GM21381 (cell line): ENCODE measurements at regions not wholly inside any gene's neighbourhood (a gene's known extent, or its start where the extent isn't known, plus 50 kb on each side); places are given as distances from the start of the nearest gene placed in this dataset.
"Not testable (repeated sequence)": the region's sequence is repeated elsewhere in the genome, so short reads cannot be mapped to it uniquely, and the experiment has no call there.

Source experiments
- ATAC-seq: cut with Tn5 transposase; IDR thresholded peaks from one replicate; pipeline ENCODE4 v1.9.1; 2021; ENCODE audit warnings: mild to moderate bottlenecking, moderate library complexity; ENCODE audit not compliant: unreplicated experiment

DNA sequence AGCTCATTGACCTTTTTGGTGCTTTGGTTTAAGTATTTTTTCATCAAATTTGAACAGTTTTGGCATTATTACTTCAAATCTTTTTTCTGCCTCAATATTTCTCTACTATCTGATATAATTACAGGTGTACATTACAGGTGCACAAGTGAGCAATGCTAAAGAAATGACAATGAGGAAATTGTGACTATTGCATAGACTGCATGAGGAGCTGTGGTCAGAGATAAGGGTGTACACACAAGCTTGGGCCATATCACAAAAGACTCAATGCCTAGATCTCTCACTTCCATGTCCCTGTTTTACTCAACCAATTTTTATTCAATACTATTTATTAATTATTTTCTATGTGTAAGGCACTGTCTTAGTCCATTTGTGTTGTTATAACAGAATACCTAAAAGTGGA is 251.0 kb upstream of the UBASH3B start:
- no peak for ATAC-seq

DNA sequence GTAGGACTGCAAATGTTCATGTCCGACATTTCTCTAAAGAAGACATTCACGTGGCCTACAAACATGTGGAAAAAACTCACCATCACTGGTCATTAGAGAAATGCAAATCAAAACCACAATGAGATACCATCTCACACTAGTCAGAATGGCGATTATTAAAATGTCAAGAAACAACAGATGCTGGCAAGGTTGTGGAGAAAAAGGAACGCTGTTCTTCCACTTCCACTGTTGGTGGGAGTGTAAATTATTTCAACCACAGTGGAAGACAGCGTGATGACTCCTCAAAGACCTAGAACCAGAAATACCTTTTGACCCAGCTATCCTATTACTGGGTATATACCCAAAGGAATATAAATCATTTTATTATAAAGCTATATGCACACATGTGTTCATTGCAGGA is 253.9 kb upstream of the UBASH3B start:
- ATAC-seq = not testable (repeated sequence)

DNA sequence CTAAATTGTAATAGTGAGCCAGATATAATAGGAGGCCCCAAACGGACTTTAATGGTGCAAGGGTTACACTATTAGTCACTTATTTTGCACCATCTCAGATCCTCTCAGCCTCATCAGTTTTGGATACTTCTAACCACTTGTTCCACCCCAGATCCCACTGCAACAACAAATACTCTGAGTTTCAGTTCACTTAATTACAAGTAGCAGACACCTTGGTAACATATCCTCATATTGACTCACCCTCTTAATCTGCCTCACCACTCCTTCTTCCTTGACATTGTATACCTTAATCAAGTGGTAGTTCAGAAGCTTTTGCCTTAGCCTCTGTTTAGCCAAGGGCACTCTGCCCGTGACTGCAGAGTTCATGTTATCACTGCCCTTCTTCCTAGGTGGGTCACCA is 256.1 kb upstream of the UBASH3B start:
- ATAC-seq = peak; percentile 74

DNA sequence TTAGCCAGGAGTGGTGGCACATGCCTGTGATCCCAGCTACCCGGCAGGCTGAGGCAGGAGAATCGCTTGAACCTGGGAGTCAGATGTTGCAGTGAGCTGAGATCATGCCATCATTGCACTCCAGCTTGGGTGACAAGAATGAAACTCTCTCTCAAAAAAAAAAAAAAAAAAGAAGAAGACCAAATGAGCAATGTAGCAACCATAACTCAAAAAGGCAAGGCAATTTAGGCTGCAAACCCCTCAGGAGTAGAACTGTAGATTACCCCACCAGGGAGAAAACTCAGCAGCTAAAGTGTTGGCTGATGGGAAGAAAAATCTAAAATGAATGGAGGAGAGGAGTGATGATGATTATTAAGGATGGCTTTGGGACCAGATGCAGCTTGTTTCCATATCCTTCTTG is 256.7 kb upstream of the UBASH3B start:
- ATAC-seq = no peak

DNA sequence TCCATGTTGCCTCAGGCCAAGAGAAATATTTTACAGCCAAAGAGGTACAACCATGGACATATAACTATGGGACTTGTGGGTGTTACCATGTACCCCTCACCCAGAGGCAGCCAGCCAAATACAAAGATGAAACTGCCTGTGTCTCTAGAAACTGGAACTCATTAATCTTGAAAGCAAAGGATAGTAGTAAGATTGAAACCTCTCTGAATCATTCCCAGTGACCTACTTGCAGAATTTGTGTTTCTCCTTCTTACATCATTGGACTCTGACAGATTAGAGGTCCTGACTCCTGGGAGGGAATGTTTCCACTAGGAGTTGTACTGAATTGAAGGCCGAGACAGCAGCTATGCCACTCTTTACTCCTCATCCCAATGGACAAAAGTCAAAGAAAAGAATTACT is 257.4 kb upstream of the UBASH3B start:
- no peak for ATAC-seq

DNA sequence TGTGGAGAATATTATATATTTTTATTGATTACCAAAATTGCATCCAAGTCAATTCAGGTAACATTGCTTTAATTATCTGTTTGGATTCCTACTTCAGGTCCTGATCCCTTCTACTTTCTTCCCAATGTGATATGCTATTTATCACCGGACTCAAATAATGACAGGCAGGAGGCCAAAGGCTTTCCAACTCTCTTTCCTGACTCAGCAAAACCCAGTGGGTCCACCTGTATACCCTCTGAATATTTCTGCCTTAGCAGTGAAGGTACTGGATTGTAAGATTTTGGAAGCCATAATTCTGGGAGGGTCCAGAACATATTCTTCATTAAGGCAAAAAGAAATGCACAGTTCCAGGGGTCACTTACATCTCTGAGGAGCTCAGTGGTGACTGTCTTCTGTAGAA is 260.2 kb upstream of the UBASH3B start:
- ATAC-seq = no peak

DNA sequence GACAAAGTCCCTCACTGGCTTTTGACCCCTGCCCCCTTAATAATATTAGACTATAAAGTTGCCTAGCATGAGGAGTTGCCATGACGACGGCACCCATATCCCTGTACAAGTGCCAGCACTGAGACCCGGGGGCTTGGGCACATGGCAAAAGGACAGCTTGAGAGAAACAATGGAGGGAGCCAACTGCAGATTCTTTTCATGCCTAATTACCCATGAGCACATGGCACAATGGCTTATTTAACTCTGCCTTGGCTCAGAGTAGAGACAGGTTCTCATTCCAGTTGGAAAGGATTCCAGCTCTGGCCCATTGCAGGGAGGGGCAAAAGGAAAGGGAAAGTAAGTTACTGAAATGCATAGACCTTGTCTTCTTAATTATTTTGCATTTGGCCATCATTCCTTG is 261.2 kb upstream of the UBASH3B start:
- no peak for ATAC-seq

DNA sequence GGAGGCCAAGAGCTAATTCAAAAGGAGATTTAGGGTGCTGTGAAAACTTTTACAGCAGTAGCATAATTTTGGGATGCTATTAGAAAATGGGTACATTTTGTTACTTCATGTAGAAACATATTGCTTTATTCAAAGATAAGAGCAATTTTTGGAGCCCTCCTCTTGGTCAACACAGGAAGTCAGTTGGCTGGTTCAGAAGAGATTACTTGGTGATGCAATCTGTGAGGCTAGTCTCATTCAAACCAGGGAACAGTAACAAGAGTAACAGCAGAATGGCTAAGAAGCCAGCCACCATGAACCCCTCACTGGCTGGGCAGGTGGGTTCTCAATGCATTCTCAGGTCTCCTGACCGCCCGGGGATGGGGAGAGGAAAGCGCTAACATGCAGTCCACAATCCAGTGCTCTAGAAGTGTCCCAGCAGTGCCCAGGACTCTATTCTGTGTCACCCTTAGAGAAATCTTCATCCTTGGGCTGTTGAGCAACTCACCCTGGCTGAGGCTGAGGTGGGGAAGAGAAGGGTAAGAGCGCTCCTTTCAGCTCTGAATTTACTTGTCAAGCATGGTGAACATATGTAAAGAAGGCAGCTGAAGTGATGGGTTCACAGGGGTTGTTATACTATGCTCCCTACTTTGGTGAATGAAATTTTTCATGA is 262.2 kb upstream of the UBASH3B start:
- ATAC-seq = no peak

DNA sequence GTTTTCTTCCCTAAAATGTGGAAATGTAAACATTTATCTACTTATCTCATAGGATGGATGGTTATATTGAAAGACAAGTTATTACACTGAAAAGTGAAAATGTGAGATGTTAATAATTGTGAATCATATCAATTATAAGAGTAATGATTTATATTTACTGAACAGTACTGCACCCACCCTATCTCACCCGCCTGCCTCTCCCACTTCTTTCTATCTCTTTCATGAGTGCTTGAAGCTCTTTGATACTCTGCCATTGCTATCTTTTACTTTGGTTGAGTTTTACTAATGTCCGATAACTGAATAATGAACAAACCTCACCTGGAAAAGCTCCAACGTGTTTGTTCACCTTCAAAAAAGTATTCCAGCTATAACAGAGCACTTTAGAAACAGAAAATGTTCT is 263.0 kb upstream of the UBASH3B start:
- no peak for ATAC-seq

DNA sequence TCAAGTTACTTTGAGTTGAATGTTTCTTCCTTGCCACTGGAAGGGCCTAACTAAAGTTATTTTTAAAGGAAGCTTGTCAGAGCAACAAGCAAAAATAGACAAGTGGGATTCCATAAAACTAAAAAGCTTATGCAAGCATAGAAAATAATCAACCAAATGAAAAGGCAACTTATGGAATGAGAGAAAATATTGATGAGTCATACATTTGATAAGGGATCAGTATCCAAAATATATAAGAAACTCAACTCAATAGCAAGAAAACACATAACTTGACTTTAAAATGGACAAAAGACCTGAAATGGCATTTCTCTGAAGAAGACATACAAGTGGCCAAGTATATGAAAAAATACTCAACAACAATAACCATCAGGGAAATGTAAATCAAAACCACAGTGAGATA is 264.5 kb upstream of the UBASH3B start:
- no peak for ATAC-seq

DNA sequence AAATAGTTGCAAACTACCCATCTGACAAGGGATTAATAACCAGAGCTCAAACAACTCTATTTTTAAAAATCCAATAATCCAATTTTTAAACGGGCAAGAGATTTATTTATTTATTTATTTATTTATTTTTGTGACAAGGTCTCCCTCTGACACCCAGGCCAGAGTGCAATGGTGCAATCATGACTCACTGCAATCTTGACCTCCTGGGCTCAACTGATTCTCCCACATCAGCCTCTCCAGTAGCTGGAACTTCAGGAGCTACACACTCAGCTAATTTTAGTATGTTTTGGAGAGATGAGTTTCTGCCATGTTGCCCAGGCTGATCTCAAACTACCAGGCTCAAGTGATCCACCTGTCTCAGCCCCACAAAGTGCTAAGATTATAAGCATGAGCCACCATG is 267.2 kb upstream of the BLID start:
- ATAC-seq = no peak

DNA sequence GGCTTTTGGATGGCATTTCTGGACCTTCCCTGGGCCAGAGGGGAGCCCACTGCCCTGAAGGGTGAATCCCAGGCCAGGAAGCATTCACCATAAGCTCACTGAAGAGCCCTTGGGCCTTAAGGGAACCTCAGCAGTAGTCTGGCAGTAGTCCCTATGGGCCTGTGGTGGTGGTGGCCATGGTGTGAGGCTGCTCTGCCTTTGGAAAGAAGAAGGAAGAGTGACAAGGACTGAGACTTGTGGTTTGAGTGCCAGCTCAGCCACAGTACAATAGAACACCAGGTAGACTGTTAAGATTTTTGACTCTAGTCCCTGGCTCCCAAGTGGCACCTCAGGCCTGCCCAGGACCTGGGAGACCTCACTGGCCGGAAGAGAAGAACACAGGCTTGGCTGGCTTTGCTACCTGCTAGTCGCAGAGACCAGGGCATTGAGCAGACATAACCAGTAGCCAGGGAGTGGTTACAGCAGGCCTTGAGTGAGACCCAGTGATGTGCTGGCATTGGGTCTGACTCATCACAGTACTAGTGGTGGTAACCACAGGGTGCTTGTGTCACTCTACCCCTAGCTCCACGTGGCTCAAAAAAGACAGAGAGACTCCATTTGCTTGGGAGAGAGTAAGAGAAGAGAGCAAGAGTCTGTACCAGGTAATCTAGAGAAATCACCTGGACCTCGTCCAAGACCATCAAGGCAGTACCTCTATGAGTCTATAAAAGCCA is 259.8 kb upstream of the BLID start:
- peak; percentile 91 for ATAC-seq

DNA sequence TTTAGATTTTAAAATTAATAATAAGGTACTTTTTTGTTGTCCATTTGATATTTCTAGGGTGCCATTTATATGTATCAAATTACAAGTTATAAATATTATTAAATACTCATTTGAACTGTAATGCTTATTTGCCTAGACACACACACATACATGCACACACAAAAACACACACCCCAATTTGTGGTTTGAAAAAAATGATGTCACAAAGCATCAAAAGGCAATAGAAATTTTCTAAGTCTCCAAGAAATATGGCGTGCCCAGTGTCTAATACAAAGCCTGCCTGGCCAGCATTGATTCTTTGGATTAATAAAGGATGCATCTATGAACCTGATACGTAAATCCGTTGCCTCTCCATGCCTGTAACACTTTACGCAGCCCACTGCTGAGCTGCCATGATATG is 252.8 kb upstream of the BLID start:
- no peak for ATAC-seq

DNA sequence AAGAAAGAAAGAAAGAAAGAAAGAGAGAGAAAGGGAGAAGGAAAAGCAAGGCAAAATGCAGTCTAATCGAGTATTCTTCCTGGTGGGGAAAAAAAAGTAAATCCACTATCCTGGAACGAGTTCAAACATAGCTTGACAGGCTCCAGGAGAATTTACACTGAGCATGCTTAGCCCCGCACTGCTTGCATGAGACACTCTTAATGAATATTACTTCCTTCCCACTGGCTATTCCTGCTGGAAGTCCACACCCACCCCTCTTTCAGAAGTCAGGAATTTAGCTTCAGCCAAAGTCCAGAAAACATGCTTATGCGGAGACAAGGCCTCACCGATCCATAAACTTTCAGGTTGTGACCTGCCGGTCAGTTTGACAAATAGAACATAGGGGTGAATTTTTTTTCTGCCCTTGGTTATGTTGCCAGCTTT is 251.8 kb upstream of the BLID start:
- no peak for ATAC-seq

DNA sequence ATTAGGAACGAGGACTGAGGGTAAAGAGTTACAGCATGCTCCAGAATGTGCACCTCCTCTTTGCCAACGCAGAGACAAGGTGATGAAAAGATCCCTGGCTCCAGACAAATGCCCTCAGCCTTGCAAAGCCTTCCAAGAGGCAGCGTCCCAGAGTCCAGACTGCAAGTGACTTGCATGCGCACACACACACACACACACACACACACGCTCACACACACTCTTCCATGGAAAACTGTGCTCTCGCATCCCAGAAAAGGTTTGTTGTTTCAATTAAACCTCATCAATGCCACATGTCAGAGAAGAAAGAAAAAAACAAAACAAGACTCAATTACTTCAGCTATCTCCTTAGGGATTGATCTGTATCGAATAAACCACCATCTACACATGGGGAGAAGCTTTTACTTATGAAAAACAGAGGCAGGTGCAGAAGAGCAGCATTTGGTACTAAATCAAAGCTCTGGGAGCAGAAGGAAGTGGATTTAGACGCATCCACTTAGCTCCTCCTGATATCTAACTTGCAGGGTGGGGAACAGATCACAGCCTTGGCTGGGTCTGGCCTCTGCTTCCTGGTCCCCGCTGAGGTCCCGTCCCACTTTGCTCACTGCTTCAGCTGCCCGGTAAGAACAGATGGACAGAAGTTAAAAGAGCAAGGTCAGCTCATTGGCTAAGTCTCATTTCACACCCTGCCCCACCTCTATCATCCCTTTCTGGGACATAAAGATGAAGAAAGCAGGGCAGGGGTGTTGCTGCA is 249.8 kb upstream of the BLID start:
- no peak for ATAC-seq

DNA sequence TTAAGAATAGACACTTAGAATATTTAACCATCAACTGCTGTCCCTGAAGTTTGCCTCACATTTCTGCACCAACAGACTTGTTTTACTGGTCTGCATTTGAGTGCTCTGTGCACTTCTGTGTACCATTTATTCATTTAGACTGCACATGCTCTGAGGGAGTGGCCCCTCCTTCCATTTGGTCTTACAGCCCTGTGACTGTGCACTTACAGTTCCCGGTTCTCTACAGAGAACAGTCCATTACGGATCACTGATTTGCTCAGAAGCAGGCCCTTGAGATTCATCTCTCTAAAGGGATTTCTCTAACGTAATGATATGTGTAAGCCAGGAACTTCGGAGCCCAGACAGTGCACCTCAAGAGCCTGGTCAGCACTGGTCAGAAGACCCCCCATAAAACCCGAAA is 247.3 kb upstream of the BLID start:
- no peak for ATAC-seq

DNA sequence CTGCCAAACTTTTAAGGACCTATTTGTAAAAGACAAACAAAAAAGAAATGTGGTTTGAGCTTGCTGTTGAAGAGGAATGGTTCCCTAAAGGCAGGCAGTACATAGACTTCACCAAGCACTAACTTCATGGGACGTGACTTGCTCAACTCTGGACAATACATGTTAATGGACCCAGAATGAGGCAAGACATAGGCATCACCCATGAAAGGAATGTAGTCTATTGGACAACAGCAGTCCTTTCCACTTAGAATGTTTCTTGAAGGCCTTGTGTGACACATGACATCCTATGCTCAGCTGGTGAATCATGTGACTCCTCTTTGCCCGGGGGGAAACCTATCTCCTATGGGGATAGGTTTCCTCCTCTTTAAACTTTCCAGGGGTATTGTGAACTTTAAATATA is 246.4 kb upstream of the BLID start:
- ATAC-seq = no peak

DNA sequence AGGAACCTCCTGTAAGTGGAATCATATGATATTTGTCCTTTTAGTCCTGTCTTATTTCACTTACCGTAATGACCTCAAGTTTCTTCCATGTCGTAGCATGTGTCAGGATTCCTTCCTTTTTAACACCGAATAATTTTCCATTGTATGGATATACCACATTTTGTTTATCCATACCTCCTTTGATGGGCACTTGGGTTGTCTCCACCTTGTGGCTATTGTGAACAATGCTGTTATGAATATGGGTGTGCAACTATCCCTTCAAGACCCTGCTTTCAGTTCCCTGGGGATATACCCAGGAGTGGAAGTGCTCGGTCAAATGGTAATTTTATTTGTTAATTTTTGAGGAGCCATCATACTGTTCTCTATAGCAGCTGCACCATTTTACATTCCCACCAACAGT is 244.9 kb upstream of the BLID start:
- no peak for ATAC-seq

DNA sequence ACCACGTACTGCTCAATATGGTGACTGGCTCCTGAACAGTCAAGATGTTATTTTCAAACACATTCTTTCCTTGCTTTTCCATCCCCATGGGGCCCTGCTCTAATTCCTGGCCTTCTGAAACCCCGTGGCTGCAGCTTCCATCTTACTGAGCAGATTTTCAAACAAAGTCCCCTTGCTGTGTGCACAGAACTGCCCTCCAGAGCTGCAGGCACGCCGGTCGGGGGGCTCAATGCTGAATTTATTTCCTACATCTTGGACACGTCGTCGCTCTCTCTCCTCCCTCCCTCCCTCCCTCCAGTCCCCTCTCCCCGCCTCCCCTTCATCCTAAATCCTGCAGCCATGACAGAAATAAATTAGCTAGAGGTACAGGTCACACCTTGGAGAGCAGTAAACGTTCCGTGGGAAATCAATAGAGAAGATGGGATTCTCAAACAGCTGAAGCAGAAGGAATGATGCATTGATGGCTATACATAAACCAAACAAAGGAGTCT is 243.1 kb upstream of the BLID start:
- ATAC-seq = no peak

DNA sequence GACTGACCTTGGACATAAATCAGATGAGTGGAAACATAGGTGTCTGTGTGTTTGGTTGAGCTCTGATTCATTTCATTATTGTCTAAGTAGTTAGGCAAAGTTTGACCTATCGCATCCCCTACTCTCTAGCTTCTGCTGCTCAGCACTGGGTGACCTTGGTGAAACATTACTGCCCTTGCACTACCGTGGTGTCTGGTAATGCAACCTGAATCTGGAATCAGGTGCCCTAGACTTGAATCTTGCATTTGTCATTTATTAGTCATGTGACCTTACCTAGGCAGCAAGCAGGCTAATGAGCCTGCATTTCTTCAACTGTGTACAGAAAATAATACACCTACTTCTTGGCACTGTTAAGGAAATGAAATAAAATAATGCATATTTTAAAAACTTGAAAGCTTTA is 242.3 kb upstream of the BLID start:
- ATAC-seq = no peak

DNA sequence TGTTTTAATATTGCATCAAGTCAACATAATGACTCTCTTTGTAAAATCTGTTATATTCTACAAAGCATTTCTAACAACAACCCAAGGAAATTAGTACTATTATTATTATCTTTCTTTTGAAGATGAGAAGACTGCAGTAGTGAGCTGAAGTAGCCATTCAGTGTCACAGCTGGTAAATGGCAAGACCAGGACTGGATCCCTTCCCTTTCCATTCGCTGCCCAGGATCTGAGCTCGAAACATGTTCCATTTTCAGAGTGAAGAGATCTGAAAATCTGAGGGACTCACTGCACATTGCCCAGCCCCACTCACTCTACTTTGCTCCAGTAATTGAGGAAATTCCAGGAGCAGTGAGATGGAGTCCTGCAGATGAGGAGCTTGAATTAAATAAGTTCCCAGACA is 240.0 kb upstream of the BLID start:
- ATAC-seq = no peak
